ENCODE measurements at regions not wholly inside any gene's neighbourhood (a gene's known extent, or its start where the extent isn't known, plus 50 kb on each side); places are given as distances from the start of the nearest gene placed in this dataset.

- Histone ChIP-seq H2AFZ (ENCODE audit: low read depth, low read length, poor library complexity, severe bottlenecking) (no peak overlapping the region), H3K27ac (ENCODE audit: low read depth, low read length) (no peak overlapping the region), H3K27me3 (ENCODE audit: insufficient read depth, low read length) (no peaks in the 10 kb centered on the region), H3K9me2 (ENCODE audit: insufficient read depth) (no peaks in the 10 kb centered on the region), H3K4me1 (ENCODE audit: control insufficient read depth in 1 of 2, insufficient read depth in 2 of 2, low read length in 2 of 2) (no peaks in the 10 kb centered on the region), H4K20me1 (ENCODE audit: insufficient read depth) (no peaks in the 10 kb centered on the region), H3K4me2 (ENCODE audit: low read length) (no peak overlapping the region), H3K9me3 (ENCODE audit: control insufficient read depth in 1 of 2, insufficient read depth in 1 of 2, low read depth in 1 of 2, low read length in 2 of 2) (no peaks in the 10 kb centered on the region), H3K79me2 (ENCODE audit: insufficient read depth, low read length) (no peaks in the 10 kb centered on the region), H3K36me3 (ENCODE audit: control insufficient read depth in 1 of 2, insufficient read depth in 2 of 2, low read length in 2 of 2) (no peaks in the 10 kb centered on the region), H3K4me3 (replicated peaks in 1 of 2; ENCODE audit: low read depth in 1 of 2, low read length in 2 of 2) (no peak overlapping the region), H3K9ac (ENCODE audit: low read length) (no peak overlapping the region)
- no TSS peak for BruUV-seq (replicated peaks)
- RAD21 ChIA-PET (ENCODE audit: low non-redundant PET in 1 of 2, low total read pairs in 2 of 2, uncharacterized antibody in 2 of 2, unreplicated experiment in 2 of 2), result no interaction called here
- CTCF ChIA-PET, result no interaction called here
- POLR2A ChIA-PET, result no interaction called here
- DNase-seq (ENCODE audit: low read depth, low spot score) (no peak), ATAC-seq (no peak)
- TF ChIP-seq ZFX (IDR thresholded peaks at IDR 0.05) (no peak), TCF7L2 (IDR thresholded peaks at IDR 0.05; ENCODE audit: borderline replicate concordance, extremely low read depth, insufficient read depth, insufficient read length) (no peak), SP1 (IDR thresholded peaks at IDR 0.05; ENCODE audit: low read depth) (no peak)
- TF ChIP-seq, protein P1, sequence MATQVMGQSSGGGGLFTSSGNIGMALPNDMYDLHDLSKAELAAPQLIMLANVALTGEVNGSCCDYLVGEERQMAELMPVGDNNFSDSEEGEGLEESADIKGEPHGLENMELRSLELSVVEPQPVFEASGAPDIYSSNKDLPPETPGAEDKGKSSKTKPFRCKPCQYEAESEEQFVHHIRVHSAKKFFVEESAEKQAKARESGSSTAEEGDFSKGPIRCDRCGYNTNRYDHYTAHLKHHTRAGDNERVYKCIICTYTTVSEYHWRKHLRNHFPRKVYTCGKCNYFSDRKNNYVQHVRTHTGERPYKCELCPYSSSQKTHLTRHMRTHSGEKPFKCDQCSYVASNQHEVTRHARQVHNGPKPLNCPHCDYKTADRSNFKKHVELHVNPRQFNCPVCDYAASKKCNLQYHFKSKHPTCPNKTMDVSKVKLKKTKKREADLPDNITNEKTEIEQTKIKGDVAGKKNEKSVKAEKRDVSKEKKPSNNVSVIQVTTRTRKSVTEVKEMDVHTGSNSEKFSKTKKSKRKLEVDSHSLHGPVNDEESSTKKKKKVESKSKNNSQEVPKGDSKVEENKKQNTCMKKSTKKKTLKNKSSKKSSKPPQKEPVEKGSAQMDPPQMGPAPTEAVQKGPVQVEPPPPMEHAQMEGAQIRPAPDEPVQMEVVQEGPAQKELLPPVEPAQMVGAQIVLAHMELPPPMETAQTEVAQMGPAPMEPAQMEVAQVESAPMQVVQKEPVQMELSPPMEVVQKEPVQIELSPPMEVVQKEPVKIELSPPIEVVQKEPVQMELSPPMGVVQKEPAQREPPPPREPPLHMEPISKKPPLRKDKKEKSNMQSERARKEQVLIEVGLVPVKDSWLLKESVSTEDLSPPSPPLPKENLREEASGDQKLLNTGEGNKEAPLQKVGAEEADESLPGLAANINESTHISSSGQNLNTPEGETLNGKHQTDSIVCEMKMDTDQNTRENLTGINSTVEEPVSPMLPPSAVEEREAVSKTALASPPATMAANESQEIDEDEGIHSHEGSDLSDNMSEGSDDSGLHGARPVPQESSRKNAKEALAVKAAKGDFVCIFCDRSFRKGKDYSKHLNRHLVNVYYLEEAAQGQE (IDR thresholded peaks at IDR 0.05; ENCODE audit: low read depth), result no peak
- intact Hi-C loops (cut with micrococcal nuclease), result no loop called here
These were observed 276.2 kb upstream of the RTL1 start for GRCh38 chr14:101179691-101180211.
